GM18861 (cell line): ENCODE measurements at regions not wholly inside any gene's neighbourhood (a gene's known extent, or its start where the extent isn't known, plus 50 kb on each side); places are given as distances from the start of the nearest gene placed in this dataset.
"Not testable (repeated sequence)": the region's sequence is repeated elsewhere in the genome, so short reads cannot be mapped to it uniquely, and the experiment has no call there.

ENCODE experiments used
- ATAC-seq: cut with Tn5 transposase; IDR thresholded peaks from one replicate; pipeline ENCODE4 v1.9.1; 2021; ENCODE audit not compliant: unreplicated experiment

DNA sequence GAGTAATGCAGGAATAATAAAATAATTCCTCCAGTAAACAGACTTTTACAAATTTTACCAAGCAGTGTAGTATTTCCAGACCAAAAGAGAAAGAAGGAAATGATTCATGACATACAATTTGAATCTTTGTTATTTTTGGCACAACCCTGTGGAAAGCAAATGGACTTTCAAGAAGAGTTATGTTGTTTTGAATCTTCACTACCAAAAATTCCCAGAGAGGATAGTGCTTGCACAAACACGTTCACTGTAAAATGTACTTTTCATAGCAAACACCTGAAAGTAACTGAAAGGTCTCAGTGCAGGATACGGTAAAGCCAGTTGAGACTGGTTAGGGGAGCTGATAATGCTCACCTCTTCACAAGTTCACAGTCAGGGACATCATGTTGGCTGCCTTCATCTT is 107.1 kb downstream of the USP22 start:
- no peak for ATAC-seq

DNA sequence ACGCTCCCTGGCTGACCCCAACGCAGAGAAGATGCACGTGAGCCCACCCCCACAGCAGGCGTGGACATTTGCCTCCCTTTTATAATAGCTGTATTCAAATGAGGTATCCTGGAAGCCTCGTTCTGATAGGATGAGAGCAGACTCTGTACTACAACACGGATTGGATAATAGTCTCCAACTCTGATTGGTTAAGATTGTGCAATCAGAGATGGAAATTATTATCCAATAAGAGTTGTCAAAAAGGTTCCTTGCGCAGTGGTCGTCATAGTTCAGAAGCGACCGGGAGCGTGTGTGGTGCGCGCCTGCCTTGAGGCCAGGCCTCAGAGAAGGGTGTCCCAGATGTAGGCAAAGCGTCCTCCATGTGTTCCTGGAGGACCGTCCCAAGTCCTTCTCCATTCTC is 104.6 kb downstream of the USP22 start:
- no peak for ATAC-seq

DNA sequence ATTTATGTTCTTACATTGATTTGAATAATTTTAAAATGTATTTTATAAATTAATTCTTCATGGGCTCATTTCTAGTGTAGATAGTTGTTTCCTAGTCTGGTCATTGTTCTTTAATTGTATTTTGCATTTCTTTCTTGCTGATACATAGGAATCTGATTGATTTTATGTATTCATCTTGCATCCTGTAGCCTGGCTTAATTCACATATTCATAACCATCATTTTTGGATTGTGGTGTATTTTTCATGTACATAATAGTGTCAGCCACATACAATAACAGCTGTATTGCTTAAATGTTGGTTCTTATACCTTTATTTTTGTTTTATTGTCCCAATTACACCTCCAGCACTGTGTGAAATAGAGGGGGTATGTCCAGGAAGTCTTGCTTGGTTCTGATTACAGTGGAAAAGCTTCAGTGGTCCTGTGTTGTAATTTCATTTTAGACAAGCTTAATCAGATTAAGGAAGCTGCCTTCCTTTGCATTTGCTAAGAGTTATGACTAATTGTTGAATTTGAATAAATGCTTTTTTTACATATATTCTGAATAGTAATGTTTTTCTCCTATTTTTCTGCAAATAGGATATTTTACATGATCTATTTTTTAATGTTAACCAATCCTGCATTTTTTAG is 103.7 kb downstream of the USP22 start:
- ATAC-seq, result no peak

DNA sequence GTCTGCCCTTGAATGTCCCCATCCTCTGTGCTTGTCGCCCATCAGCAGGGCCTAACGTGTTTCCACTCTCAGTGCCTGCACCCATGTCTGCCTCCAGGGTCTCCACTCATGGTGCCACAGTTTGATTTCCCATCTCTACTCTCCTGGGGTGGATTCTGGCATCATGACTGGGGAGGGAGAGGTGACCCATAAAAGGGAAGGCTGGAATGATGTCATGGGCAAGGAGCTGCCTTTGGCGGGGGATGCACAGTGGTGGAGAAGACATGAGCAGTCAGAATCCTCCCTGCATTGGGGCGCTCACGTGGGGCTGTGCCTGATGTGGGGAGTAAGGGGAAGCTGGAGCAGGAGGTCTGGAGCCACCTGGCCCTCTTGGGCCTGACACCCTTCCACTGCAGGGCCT is 100.9 kb downstream of the USP22 start:
- ATAC-seq, result no peak

DNA sequence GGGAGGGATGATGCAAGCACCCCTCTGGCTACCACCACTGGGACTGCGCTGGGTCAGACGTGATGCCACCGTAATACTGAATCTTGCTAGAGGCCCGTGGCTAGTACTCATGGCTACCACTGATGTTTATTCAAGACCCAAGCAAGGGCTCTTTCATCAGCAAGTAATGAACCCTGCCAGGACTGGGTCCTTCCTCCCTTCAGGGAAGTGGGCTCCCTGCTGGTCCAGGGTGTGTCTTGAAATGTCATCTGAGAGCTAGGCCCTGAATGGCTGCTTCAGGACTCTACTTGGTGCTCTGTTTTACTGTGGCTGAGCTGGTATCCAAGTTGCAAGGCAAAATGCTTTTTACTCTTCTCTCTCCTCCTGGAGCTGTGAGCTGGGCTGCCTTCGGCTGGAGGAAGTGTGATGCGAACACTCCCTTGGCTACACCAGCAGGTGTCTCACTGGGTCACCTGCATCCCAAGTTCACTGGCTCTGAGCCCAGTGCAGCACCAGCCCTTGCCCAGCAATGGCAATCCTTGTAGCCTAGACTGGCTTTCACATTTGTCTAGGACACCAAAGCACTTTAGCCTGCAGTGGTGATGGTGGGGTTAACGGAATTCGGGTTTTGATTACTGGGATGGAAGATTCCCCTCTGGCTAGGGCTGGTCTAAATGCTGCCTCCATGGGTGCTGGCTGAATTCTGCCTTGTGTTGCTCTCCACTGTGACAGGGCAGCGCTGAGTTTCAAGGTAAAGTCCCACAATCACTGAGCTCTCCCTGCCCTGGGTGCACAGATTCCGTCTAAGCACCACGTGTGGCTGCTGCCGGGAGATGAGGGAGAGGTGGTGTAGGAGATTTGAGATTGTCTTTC is 98.6 kb downstream of the USP22 start:
- ATAC-seq, result no peak

DNA sequence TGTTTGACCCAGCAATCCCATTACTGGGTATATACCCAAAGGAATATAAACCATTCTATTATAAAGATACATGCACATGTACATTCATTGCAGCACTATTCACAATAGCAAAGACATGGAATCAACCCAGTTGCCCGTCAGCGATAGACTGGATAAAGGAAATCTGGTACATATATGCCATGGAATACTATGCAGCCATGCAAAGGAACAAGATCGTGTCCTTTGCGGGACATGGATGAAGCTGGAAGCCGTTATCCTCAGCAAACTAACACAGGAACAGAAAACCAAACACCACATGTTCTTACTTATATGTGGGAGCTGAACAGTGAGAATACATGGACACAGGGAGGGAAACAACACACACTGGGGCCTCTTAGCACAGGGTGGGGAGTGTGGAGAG is 95.1 kb downstream of the USP22 start:
- not testable (repeated sequence) for ATAC-seq

DNA sequence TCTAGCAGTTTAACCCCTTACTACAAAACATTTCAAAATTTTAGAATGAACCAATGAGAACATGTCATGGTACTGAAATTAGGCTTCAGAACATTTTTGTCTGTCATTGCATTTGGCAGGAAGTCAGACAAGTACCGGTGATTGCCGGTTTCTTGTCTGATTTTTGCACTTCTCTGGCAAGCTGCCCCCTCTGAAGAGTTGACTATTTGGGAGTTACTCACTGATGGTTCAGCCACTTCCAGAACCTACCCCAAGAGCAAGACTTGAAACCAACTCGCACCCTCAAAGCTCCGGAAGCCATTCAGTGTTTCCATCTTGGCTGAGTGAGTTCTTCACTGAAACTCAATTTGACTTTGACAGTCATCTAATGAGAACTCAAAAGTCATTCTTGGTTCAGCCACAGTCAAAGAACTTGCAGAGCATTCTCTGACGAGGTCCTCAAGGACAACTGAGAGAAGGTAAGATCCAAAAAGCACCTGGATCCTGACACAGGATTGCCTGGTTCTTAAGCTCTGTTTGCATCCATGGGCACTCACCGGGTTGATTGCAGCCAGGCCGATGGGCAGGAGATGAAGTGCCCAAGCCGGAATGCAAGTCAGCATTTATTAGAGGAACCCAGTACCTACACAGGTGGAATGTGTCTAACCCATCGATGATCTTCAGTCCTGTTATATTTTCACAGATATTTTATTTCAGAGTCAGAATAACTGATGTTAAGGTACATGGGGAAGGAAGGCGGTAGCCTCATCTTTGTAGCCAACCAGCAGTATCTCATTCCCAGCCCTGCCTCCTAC is 93.6 kb downstream of the USP22 start:
- no peak for ATAC-seq
